ENCODE measurements at regions not wholly inside any gene's neighbourhood (a gene's known extent, or its start where the extent isn't known, plus 50 kb on each side); places are given as distances from the start of the nearest gene placed in this dataset.
"Not testable (repeated sequence)": the region's sequence is repeated elsewhere in the genome, so short reads cannot be mapped to it uniquely, and the experiment has no call there.

- TF ChIP-seq CTCF (IDR thresholded peaks at IDR 0.05; ENCODE audit: low read depth, low read length) = no peak
- H3K4me3 ChIP-seq (ENCODE audit: low read depth, low read length) = no peak overlapping the region
- in situ Hi-C loops (cut with HindIII; ENCODE audit: low sequenced_read_pairs) = no loop called here
- DNase-seq (ENCODE audit: low read depth, low spot score) = no peak
These were observed 379.6 kb downstream of the TSHZ3 start for GRCh38 chr19:30969591-30969990.

GRCh38 chr19:30968841-30969399, 380.3 kb downstream of the TSHZ3 start:
- H3K4me3 ChIP-seq (ENCODE audit: low read depth, low read length) = no peak overlapping the region
- no peak for TF ChIP-seq CTCF (IDR thresholded peaks at IDR 0.05; ENCODE audit: low read depth, low read length)
- no peak for DNase-seq (ENCODE audit: low read depth, low spot score)
- in situ Hi-C loops (cut with HindIII; ENCODE audit: low sequenced_read_pairs) = no loop called here

- H3K4me3 ChIP-seq (ENCODE audit: low read depth, low read length) = no peak overlapping the region
- in situ Hi-C loops (cut with HindIII; ENCODE audit: low sequenced_read_pairs) = no loop called here
- no peak for TF ChIP-seq CTCF (IDR thresholded peaks at IDR 0.05; ENCODE audit: low read depth, low read length)
- DNase-seq (ENCODE audit: low read depth, low spot score) = no peak
These were observed 381.0 kb downstream of the TSHZ3 start for GRCh38 chr19:30968210-30968609.

- TF ChIP-seq CTCF (IDR thresholded peaks at IDR 0.05; ENCODE audit: low read depth, low read length) = no peak
- in situ Hi-C loops (cut with HindIII; ENCODE audit: low sequenced_read_pairs) = no loop called here
- H3K4me3 ChIP-seq (ENCODE audit: low read depth, low read length) = no peak overlapping the region
- DNase-seq (ENCODE audit: low read depth, low spot score) = no peak
These were observed 382.8 kb downstream of the TSHZ3 start for GRCh38 chr19:30966486-30966885.

GRCh38 chr19:30959011-30959410, 390.2 kb downstream of the TSHZ3 start:
- no peak for DNase-seq (ENCODE audit: low read depth, low spot score)
- in situ Hi-C loops (cut with HindIII; ENCODE audit: low sequenced_read_pairs) = no loop called here
- TF ChIP-seq CTCF (IDR thresholded peaks at IDR 0.05; ENCODE audit: low read depth, low read length) = no peak
- no peak overlapping the region for H3K4me3 ChIP-seq (ENCODE audit: low read depth, low read length)

- no peak overlapping the region for H3K4me3 ChIP-seq (ENCODE audit: low read depth, low read length)
- DNase-seq (ENCODE audit: low read depth, low spot score) = no peak
- in situ Hi-C loops (cut with HindIII; ENCODE audit: low sequenced_read_pairs) = no loop called here
- TF ChIP-seq CTCF (IDR thresholded peaks at IDR 0.05; ENCODE audit: low read depth, low read length) = no peak
These were observed 393.8 kb downstream of the TSHZ3 start for GRCh38 chr19:30955112-30956104.

GRCh38 chr19:30944276-30944932, 404.8 kb downstream of the TSHZ3 start:
- DNase-seq (ENCODE audit: low read depth, low spot score); in situ Hi-C loops (cut with HindIII; ENCODE audit: low sequenced_read_pairs); H3K4me3 ChIP-seq (ENCODE audit: low read depth, low read length): not testable (repeated sequence)

Data from astrocyte of the spinal cord (primary cell).